Activated CD4-positive, alpha-beta T cell treated with anti-CD3 and anti-CD28 coated beads, Interleukin-2, amount 10 ng/mL, durations not matched to agents 24 days and 14 days (primary cell): ENCODE measurements at regions not wholly inside any gene's neighbourhood (a gene's known extent, or its start where the extent isn't known, plus 50 kb on each side); places are given as distances from the start of the nearest gene placed in this dataset.
"Not testable (repeated sequence)": the region's sequence is repeated elsewhere in the genome, so short reads cannot be mapped to it uniquely, and the experiment has no call there.

Experiments used
- DNase-seq: peaks from one replicate; pipeline ENCODE4 v3.0.0; 2022
- H3K27ac Mint-ChIP-seq: one replicate; pipeline ENCODE4 v1.8.0; 2022; ENCODE audit warnings: mild to moderate bottlenecking, mixed read lengths
- H3K27me3 Mint-ChIP-seq: one replicate; pipeline ENCODE4 v1.8.0; 2022; ENCODE audit warnings: mixed read lengths
- H3K36me3 Mint-ChIP-seq: one replicate; pipeline ENCODE4 v1.8.0; 2022; ENCODE audit warnings: low read depth, mild to moderate bottlenecking, mixed read lengths
- H3K4me1 Mint-ChIP-seq: one replicate; pipeline ENCODE4 v1.8.0; 2021; ENCODE audit warnings: mixed read lengths
- H3K4me3 Mint-ChIP-seq: one replicate; pipeline ENCODE4 v1.8.0; 2022; ENCODE audit warnings: mild to moderate bottlenecking, moderate library complexity, mixed read lengths
- H3K9me3 Mint-ChIP-seq: one replicate; pipeline ENCODE4 v1.8.0; 2021; ENCODE audit warnings: mixed read lengths
- intact Hi-C: fragments of 100-400 bp; cut with micrococcal nuclease; formaldehyde crosslinking; loops from one replicate; pipeline ENCODE4 v1.15.1; 2023

DNA sequence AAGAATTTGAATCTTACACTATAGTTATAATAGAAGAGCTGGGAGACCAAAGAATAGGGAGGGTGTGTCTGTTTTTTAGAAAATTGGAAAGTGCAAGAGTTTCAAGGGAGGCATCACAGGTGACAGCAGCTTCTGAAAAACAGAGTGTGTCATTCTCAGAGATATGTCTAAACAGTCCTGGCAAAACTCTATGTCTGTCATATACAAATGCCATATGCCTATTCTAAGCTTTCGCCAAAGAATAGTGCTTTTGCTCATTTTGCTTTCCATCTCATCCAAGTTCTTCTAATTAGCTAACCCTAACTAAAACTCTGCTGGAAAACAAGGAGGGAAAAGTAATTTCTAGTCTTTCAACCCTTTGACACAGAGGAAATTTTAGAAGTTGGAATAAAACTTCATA, 388.0 kb upstream of the TYRP1 start:
- Mint-ChIP-seq H3K4me1 (no peaks in the 10 kb centered on the region), H3K27me3 (no peaks in the 10 kb centered on the region), H3K36me3 (no peaks in the 10 kb centered on the region), H3K9me3 (peaks cover 3% of the 10 kb centered on the region), H3K4me3 (no peak overlapping the region), H3K27ac (no peak overlapping the region)
- intact Hi-C loops = no loop called here
- DNase-seq = no peak

GRCh38 chr9:12314589-12314988, 378.6 kb upstream of the TYRP1 start:
- Mint-ChIP-seq H3K27ac (no peak overlapping the region), H3K27me3 (no peaks in the 10 kb centered on the region), H3K9me3 (peaks cover 7% of the 10 kb centered on the region)

DNA sequence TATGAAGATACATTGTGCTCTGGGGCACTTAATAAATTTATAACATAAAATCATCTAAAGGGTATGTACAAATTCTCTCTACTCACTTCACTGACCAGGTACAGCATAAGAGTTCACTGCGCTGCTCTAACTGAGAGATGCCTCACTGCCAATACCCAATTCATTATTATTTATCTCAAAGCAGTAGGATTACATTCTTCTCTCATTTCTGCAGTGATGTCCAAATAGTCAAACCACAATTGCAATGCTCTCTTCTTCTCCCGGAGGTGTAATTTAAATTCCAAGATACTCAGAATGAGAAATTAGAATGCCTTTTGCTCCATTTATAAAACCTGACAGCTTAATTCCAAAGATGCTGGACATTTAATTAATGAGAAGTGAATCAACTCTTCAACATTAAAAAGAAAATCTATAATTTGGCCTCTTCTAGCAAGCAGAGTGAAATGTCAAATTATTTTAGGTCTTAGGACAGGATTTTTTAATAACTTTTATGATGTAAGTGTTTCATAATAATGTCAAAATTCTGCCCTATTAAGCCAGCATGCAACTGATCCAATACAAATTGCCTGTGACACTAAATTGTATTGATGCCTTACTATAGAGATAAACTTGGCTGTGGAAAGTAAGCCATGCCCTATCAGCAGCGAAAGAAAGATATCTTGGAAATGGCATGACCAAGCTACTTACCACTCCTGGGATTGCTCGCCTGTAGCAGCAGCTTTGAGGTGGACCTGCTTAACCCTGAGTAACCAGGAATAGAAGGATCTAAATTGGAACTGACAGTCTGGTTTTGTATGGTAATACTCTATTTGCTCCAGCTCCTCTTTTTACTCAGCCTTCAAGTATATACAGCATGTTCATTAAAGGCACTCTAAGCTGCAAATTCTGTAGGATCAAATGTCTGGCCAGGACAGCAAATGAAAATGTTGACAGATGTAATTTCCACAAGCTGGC, 374.2 kb upstream of the TYRP1 start:
- H3K27me3 Mint-ChIP-seq = no peaks in the 10 kb centered on the region
- H3K36me3 Mint-ChIP-seq = no peaks in the 10 kb centered on the region
- DNase-seq = no peak
- no peak overlapping the region for H3K4me3 Mint-ChIP-seq
- no peak overlapping the region for H3K27ac Mint-ChIP-seq
- no peaks in the 10 kb centered on the region for H3K4me1 Mint-ChIP-seq
- peaks cover 5% of the 10 kb centered on the region for H3K9me3 Mint-ChIP-seq
- intact Hi-C loops = no loop called here

More at GRCh38 chr9:12314589-12314988, 378.6 kb upstream of the TYRP1 start:
- Mint-ChIP-seq H3K4me1 (no peaks in the 10 kb centered on the region), H3K36me3 (no peaks in the 10 kb centered on the region), H3K4me3 (no peak overlapping the region)
- intact Hi-C loops = no loop called here
- DNase-seq = no peak

DNA sequence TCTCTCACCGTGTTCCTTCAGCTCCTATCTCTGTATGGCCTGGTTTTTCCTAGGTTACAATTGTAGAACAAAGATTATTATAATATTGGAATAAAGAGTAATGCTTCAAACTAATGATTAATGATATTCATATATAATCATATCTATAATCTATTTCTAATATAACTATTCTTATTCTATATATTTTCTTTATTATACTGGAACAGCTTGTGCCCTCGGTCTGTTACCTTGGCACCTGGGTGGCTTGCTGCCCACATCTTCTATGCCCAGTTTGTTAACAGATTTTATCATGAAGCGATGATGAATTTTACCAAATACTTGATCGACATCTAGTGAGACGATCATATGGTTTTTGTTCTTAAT, 363.6 kb upstream of the TYRP1 start:
- no peaks in the 10 kb centered on the region for H3K4me1 Mint-ChIP-seq
- H3K27ac Mint-ChIP-seq = no peak overlapping the region
- no peak overlapping the region for H3K4me3 Mint-ChIP-seq
- no peak for DNase-seq
- no peaks in the 10 kb centered on the region for H3K36me3 Mint-ChIP-seq
- no peaks in the 10 kb centered on the region for H3K9me3 Mint-ChIP-seq
- intact Hi-C loops = no loop called here
- no peaks in the 10 kb centered on the region for H3K27me3 Mint-ChIP-seq

GRCh38 chr9:12333966-12334365, 359.2 kb upstream of the TYRP1 start:
- H3K9me3 Mint-ChIP-seq, H3K36me3 Mint-ChIP-seq, H3K27ac Mint-ChIP-seq, H3K27me3 Mint-ChIP-seq, intact Hi-C loops, H3K4me1 Mint-ChIP-seq, H3K4me3 Mint-ChIP-seq, DNase-seq: not testable (repeated sequence)

GRCh38 chr9:12350775-12351174, 342.4 kb upstream of the TYRP1 start:
- DNase-seq = no peak
- intact Hi-C loops = no loop called here
- H3K27me3 Mint-ChIP-seq = no peaks in the 10 kb centered on the region
- peaks cover 4% of the 10 kb centered on the region for H3K9me3 Mint-ChIP-seq
- H3K27ac Mint-ChIP-seq = no peak overlapping the region
- no peaks in the 10 kb centered on the region for H3K4me1 Mint-ChIP-seq
- H3K36me3 Mint-ChIP-seq = no peaks in the 10 kb centered on the region
- H3K4me3 Mint-ChIP-seq = no peak overlapping the region

GRCh38 chr9:12351293-12352044, 341.7 kb upstream of the TYRP1 start:
- no peaks in the 10 kb centered on the region for H3K36me3 Mint-ChIP-seq
- no peaks in the 10 kb centered on the region for H3K27me3 Mint-ChIP-seq
- intact Hi-C loops = no loop called here
- H3K4me3 Mint-ChIP-seq = no peak overlapping the region
- H3K4me1 Mint-ChIP-seq = no peaks in the 10 kb centered on the region
- no peak for DNase-seq
- H3K27ac Mint-ChIP-seq = no peak overlapping the region
- H3K9me3 Mint-ChIP-seq = peaks cover 4% of the 10 kb centered on the region

GRCh38 chr9:12352045-12352315, 341.2 kb upstream of the TYRP1 start:
- intact Hi-C loops = no loop called here
- Mint-ChIP-seq H3K4me3 (no peak overlapping the region), H3K36me3 (no peaks in the 10 kb centered on the region), H3K9me3 (peaks cover 4% of the 10 kb centered on the region), H3K4me1 (no peaks in the 10 kb centered on the region), H3K27me3 (no peaks in the 10 kb centered on the region), H3K27ac (no peak overlapping the region)
- no peak for DNase-seq

DNA sequence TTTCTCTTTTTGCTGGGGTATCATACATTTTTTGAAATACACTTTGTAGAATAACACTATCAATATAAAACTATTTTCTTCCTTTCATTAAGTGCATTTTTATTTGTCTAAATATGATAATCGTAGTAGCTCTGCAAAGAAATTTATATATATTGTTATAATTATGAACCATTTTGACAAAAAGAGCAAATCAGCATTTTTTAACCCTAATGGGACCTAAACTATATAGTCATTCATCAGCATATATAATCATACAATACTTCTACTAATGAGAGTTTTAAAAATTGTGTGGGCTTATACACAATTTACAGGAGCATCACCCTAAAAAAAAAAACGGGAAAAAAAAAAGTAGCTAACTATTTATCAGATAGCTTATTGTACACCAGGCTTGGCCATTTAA, 329.7 kb upstream of the TYRP1 start:
- H3K9me3 Mint-ChIP-seq = peaks cover 7% of the 10 kb centered on the region
- H3K36me3 Mint-ChIP-seq = no peaks in the 10 kb centered on the region
- no peak for DNase-seq
- H3K27me3 Mint-ChIP-seq = no peaks in the 10 kb centered on the region
- H3K4me3 Mint-ChIP-seq = no peak overlapping the region
- no peaks in the 10 kb centered on the region for H3K4me1 Mint-ChIP-seq
- intact Hi-C loops = no loop called here
- H3K27ac Mint-ChIP-seq = no peak overlapping the region

DNA sequence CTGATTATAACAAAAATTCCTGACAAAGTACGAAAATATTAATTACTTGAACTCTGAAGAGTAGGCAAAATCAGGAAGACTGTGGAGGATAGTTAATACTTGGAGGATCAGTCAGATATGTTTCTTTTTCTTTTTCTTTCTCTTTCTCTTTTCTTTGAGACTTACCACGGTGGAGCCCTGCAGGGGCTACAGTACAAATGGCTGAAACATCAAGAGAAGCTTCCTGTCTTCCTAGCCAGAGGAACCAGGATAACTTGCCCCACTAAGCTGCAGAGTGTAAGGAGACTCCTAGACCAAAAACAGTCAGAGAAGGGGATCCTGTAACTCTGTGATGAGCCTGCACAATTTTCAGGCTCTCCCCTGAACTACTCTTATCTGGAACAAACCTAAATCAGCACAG, 324.6 kb upstream of the TYRP1 start:
- intact Hi-C loops = no loop called here
- Mint-ChIP-seq H3K27me3 (no peaks in the 10 kb centered on the region), H3K27ac (no peak overlapping the region)

DNA sequence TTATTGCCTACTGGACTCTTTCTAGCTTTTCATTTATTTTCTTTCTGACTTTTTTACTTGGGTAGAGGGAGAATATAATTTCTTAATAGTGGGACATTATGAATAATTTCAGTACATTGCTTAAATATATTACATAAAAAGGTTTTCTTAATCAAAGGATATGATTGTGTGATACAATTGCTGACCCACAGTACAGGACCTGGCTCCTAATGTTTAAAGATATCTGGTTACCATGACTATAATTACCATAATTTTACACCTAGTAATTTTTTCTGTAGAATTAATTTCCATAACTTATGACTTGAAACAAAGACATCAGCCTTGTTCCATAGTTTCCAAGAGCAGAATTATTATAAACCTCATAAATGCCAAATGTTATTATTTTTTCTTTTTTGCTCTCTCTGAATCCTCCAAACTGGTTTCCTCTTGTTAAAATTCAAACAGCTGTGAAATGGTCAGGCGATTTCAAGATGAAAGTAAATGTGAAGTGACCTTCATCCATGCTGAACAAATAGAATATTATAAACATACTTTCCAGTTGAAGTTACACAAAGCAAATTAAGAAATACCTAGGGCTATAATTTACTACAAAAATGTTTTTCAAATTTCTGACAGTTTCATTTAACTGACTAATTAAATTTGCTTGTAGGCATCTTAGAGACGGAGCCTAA, 301.2 kb upstream of the TYRP1 start:
- Mint-ChIP-seq H3K4me3 (no peak overlapping the region), H3K36me3 (no peaks in the 10 kb centered on the region), H3K27me3 (no peaks in the 10 kb centered on the region), H3K4me1 (no peaks in the 10 kb centered on the region), H3K27ac (no peak overlapping the region), H3K9me3 (no peaks in the 10 kb centered on the region)
- DNase-seq = no peak
- intact Hi-C loops = no loop called here

More for the DNA sequence above, 324.6 kb upstream of the TYRP1 start:
- H3K4me1 Mint-ChIP-seq = no peaks in the 10 kb centered on the region
- peaks cover 7% of the 10 kb centered on the region for H3K9me3 Mint-ChIP-seq
- H3K36me3 Mint-ChIP-seq = no peaks in the 10 kb centered on the region
- no peak overlapping the region for H3K4me3 Mint-ChIP-seq
- no peak for DNase-seq

- Mint-ChIP-seq H3K9me3 (no peaks in the 10 kb centered on the region), H3K36me3 (no peaks in the 10 kb centered on the region), H3K4me3 (no peak overlapping the region), H3K4me1 (no peaks in the 10 kb centered on the region), H3K27me3 (no peaks in the 10 kb centered on the region), H3K27ac (no peak overlapping the region)
- intact Hi-C loops = no loop called here
- no peak for DNase-seq
Measured at GRCh38 chr9:12394105-12394504, 299.1 kb upstream of the TYRP1 start.

- DNase-seq = no peak
- H3K4me3 Mint-ChIP-seq = no peak overlapping the region
- H3K36me3 Mint-ChIP-seq = no peaks in the 10 kb centered on the region
- intact Hi-C loops = no loop called here
- H3K27ac Mint-ChIP-seq = no peak overlapping the region
- no peaks in the 10 kb centered on the region for H3K4me1 Mint-ChIP-seq
- H3K9me3 Mint-ChIP-seq = no peaks in the 10 kb centered on the region
- no peaks in the 10 kb centered on the region for H3K27me3 Mint-ChIP-seq
Measured at GRCh38 chr9:12403721-12404120, 289.5 kb upstream of the TYRP1 start.

DNA sequence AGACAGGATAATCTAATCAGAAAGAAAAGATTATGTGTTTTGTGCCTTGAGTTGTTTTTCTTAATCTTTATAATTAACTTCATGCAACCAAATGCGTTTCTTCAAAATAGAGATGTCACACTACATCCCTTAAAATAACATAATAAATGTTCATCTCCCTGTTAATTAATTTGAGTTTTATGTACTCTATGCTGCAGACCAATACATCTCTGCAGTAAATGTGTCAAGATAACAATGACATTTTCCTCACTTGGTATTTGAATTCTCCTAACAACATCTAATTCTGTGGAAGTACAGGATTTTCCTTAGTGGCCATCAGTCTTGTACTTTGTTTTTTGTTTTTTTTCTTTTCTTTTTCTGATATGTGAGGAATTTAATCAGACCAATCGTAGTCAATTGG, 279.2 kb upstream of the TYRP1 start:
- no peak for DNase-seq
- intact Hi-C loops = no loop called here
- no peak overlapping the region for H3K27ac Mint-ChIP-seq
- no peaks in the 10 kb centered on the region for H3K9me3 Mint-ChIP-seq
- no peak overlapping the region for H3K4me3 Mint-ChIP-seq
- H3K27me3 Mint-ChIP-seq = no peaks in the 10 kb centered on the region
- H3K36me3 Mint-ChIP-seq = no peaks in the 10 kb centered on the region
- H3K4me1 Mint-ChIP-seq = no peaks in the 10 kb centered on the region
